Right renal pelvis (tissue), 4 donors: ENCODE measurements at regions not wholly inside any gene's neighbourhood (a gene's known extent, or its start where the extent isn't known, plus 50 kb on each side); places are given as distances from the start of the nearest gene placed in this dataset.

Source experiments
- DNase-seq, 4 donors: peaks; one replicate each; pipeline ENCODE4 v3.0.0-alpha.2; 2013; ENCODE audit warnings: low read depth in 4 of 4, low spot score in 3 of 4, missing footprints in 1 of 4

- no peak for DNase-seq
Observed at GRCh38 chr9:84169240-84169639, 171.3 kb downstream of the SLC28A3 start.

DNA sequence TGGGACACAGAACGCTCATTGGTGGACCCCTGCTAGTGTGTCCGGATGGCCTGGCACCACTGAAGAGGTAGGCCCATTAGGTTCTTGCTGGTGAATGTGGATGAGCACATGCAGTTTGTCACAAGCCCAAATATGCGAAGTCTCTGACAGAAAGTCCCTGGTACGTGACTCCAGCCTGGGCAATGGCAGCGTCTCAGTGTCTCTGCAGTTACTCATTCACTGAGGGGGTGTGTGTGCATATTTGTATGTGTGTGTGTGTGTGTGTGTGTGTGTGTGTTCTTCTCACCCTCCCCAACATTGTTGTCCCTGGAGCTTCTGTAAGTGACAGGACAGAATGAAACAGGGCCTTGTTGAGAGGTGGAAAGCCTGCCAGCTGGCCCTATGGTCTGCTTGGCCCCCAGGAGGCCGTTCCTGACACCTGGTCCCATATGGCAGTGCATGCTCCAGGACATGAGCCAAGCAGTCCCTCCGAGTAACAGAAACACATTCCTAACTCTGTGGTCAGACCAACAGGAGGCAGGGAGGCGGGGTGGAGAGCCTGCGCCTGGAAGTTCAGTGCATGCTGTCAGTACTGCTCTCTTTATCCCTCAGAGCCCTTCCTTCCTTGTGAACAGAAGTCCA, 169.9 kb downstream of the SLC28A3 start:
- DNase-seq: no peak

DNA sequence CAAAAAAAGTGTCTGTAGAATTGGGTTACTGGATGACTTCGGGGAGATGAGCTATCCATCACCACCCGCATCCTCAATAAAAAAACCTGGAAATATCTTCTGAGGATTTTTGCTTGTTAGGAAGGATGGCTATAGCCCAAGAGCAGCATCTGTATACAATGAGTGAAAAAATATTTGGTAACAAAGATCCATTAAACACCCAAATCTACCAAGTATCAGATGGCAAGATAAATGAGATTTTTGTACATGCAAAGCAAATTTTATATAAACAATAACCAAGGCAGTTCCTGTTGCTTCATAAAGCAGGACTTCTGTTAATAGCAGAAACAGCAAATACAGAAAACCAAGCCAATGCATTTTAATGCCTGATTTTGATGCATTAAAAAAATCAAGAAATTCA, 166.6 kb downstream of the SLC28A3 start:
- no peak for DNase-seq

GRCh38 chr9:84174486-84174885, 166.1 kb downstream of the SLC28A3 start:
- no peak for DNase-seq

DNA sequence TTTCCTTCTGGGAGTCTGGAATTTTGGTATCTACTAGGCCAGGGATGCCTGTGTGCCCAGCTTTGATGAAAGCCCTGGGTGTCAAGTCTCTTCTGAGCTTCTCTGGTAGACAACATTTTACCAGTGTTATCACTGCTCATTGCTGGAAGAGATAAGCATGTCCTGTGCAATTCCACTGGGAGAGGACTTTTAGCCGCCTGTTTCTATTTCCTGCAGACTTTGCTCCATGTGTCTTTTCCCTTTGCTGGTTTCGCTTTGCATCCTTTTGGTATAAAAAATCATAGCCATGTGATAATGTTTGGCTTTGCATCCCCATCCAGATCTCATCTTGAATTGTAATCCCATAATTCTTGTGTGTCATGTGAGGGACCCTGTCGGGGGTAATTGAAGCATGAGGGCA, 163.2 kb downstream of the SLC28A3 start:
- no peak for DNase-seq

GRCh38 chr9:84179531-84179930, 161.0 kb downstream of the SLC28A3 start:
- no peak for DNase-seq

DNA sequence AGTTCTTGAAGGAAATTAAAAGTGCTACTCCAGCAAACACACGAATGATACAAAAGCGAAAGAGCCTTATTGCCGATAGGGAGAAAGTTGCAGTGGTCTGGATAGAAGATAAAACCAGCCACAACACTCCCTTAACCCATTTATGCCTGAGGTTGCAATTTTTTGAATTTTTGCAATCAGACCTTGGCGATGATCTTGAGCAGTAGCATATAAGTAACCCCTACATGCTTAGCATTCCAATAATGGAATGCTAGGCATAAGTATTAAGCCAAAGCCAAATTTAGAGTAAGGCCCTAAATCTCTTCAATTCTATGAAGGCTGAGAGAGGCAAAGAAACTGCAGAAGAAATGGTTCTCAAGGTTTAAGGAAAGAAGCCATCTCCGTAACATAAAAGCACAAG, 153.5 kb downstream of the SLC28A3 start:
- DNase-seq: no peak

GRCh38 chr9:84189904-84190303, 150.7 kb downstream of the SLC28A3 start:
- DNase-seq: no peak

DNA sequence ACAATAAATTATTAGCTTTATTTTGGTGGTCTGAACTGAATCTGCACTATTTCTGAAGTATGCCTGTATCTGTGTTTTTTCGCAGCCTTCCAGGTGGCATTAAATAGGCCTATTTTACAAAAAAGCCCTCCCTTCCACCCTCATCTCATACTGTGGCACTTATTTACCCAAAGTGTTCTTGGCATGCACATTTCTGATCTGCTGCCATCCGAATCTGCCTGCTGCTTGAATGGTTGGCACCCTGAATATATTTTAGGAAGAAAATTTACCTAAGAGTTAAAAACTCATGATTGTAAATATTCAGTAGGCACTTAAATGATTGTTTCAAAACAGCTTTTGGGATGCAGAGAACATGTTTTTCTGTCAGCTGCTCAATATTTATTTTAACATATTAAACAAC, 150.1 kb downstream of the SLC28A3 start:
- DNase-seq: no peak

- DNase-seq: no peak
Observed at GRCh38 chr9:84206801-84207370, 133.7 kb downstream of the SLC28A3 start.

DNA sequence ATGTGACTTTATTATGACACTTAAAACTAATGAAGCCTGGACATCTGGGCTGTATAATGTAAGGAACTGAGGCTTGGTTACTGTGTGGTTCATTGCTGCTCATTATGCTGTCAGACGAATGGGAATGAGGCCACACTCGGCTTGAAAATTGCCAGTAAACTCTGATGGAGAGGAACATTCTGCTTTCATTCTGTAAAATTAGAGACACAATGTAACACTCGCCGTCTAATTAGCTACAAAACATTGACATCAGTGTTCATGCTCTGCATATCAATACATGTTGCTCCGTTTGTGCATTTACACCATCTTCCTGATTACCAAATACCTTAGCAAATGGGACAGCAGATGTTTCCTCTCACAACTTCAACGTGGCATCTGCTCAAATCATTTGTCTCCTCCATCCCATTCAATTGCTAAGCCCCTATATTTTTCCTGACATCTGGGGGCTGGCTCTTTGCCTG, 133.0 kb downstream of the SLC28A3 start:
- no peak for DNase-seq

DNA sequence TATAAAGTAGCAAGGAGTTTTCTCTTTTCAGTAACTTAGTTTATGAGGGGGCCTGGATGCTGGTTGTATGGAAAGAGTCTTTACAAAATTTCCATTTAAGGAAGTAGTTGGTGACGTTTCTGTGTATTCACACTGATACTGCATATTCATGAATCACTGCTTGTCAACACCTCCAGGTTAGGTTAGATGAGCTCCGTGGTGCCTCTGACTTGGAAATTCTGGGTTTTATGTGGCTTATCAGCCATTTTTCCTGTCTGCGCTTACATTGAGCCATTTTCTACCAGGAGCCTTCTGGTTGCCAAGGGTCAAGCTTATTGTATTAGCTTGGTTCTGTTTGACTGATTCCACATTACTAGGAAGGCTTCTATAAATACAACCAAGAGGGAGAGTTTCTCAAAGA, 128.3 kb downstream of the SLC28A3 start:
- no peak for DNase-seq

GRCh38 chr9:84212982-84213381, 127.6 kb downstream of the SLC28A3 start:
- no peak for DNase-seq

DNA sequence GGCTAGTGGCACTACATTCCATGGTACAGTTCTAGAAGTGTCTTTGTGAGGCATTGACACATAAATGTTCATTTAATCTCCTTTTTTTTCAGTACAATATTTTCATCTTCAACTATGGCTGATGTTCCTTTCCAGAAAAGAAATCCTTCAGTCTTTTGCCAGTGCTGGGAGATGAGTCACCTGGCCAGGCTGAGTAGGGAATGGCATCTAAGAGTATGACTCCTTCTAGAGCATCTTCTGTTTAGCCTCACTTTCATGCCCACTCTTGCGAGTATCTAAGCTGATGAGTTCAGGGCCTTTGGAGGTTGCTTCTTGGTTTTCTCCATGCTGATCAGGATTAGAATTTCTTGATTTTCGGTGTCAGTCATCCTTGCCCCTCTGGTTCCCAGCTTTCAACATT, 124.4 kb downstream of the SLC28A3 start:
- DNase-seq: no peak

GRCh38 chr9:84218322-84218721, 122.2 kb downstream of the SLC28A3 start:
- no peak for DNase-seq

GRCh38 chr9:84224246-84224645, 116.3 kb downstream of the SLC28A3 start:
- DNase-seq: no peak
